ENCODE measurements at regions not wholly inside any gene's neighbourhood (a gene's known extent, or its start where the extent isn't known, plus 50 kb on each side); places are given as distances from the start of the nearest gene placed in this dataset.
"Not testable (repeated sequence)": the region's sequence is repeated elsewhere in the genome, so short reads cannot be mapped to it uniquely, and the experiment has no call there.

- H2BK120ac ChIP-seq (ENCODE audit: low read depth, low read length); H3K36me3 ChIP-seq (replicated peaks in 1 of 2; ENCODE audit: control insufficient read depth in 2 of 2, insufficient read depth in 2 of 2, low read length in 2 of 2); H3K23ac ChIP-seq (ENCODE audit: low read depth, low read length, poor library complexity); H3K27me3 ChIP-seq (ENCODE audit: control insufficient read depth in 3 of 3, insufficient read depth in 3 of 3, low read depth in 1 of 3, low read length in 3 of 3); H2AK5ac ChIP-seq (ENCODE audit: low read depth, low read length); H2AFZ ChIP-seq (ENCODE audit: low read length); H3K18ac ChIP-seq (ENCODE audit: low read length); H3K4me2 ChIP-seq (ENCODE audit: insufficient read depth, low read length, poor library complexity, severe bottlenecking); H2BK15ac ChIP-seq (ENCODE audit: low read length); H3K27ac ChIP-seq (replicated peaks; ENCODE audit: low read length); H3K4ac ChIP-seq (ENCODE audit: low read length); H3K14ac ChIP-seq (ENCODE audit: low read length); H3K79me1 ChIP-seq (ENCODE audit: low read depth, low read length); H2BK12ac ChIP-seq (ENCODE audit: low read length); H2BK5ac ChIP-seq (ENCODE audit: low read length); H4K8ac ChIP-seq (ENCODE audit: low read depth, low read length); H3K4me3 ChIP-seq (ENCODE audit: low read length in 2 of 2); DNase-seq (ENCODE audit: low spot score); H3K4me1 ChIP-seq (ENCODE audit: control insufficient read depth in 2 of 2, insufficient read depth in 1 of 2, low read depth in 1 of 2, low read length in 2 of 2); H3K9ac ChIP-seq (ENCODE audit: low read depth, low read length, poor library complexity); H4K91ac ChIP-seq (ENCODE audit: low read depth, low read length, poor library complexity): not testable (repeated sequence)
- peaks cover 3 to 14% of the 10 kb centered on the region in 2 donors for H3K9me3 ChIP-seq (replicated peaks in 1 of 2; ENCODE audit: control insufficient read depth in 2 of 2, insufficient read depth in 1 of 2, low read depth in 1 of 2, low read length in 2 of 2)
- no CpG with 5 or more reads among the region's 3 CpGs for WGBS, 2 donors (ENCODE audit: extremely low coverage in 2 of 2, insufficient read length in 2 of 2, insufficient replicate concordance in 1 of 2)
These were observed 110.3 kb upstream of the SLC7A11 start for GRCh38 chr4:138352446-138352845.

- DNase-seq (ENCODE audit: low spot score), result no peak
- Histone ChIP-seq H2BK120ac (ENCODE audit: low read depth, low read length) (no peak overlapping the region), H3K18ac (ENCODE audit: low read length) (no peak overlapping the region), H3K4me1 (ENCODE audit: control insufficient read depth in 2 of 2, insufficient read depth in 1 of 2, low read depth in 1 of 2, low read length in 2 of 2) (peaks cover 0 to 2% of the 10 kb centered on the region in 2 donors), H3K4ac (ENCODE audit: low read length) (no peak overlapping the region), H3K4me2 (ENCODE audit: insufficient read depth, low read length, poor library complexity, severe bottlenecking) (no peak overlapping the region), H3K36me3 (replicated peaks in 1 of 2; ENCODE audit: control insufficient read depth in 2 of 2, insufficient read depth in 2 of 2, low read length in 2 of 2) (no peaks in the 10 kb centered on the region), H2BK5ac (ENCODE audit: low read length) (no peak overlapping the region), H2AK5ac (ENCODE audit: low read depth, low read length) (no peak overlapping the region), H4K91ac (ENCODE audit: low read depth, low read length, poor library complexity) (no peak overlapping the region), H3K27ac (replicated peaks; ENCODE audit: low read length) (no peak overlapping the region), H2BK15ac (ENCODE audit: low read length) (no peak overlapping the region), H3K14ac (ENCODE audit: low read length) (no peak overlapping the region), H3K23ac (ENCODE audit: low read depth, low read length, poor library complexity) (no peak overlapping the region), H3K9ac (ENCODE audit: low read depth, low read length, poor library complexity) (no peak overlapping the region), H3K4me3 (ENCODE audit: low read length in 2 of 2) (no peak overlapping the region), H2BK12ac (ENCODE audit: low read length) (no peak overlapping the region), H3K9me3 (replicated peaks in 1 of 2; ENCODE audit: control insufficient read depth in 2 of 2, insufficient read depth in 1 of 2, low read depth in 1 of 2, low read length in 2 of 2) (no peaks in the 10 kb centered on the region), H2AFZ (ENCODE audit: low read length) (no peak overlapping the region), H3K27me3 (ENCODE audit: control insufficient read depth in 3 of 3, insufficient read depth in 3 of 3, low read depth in 1 of 3, low read length in 3 of 3) (no peaks in the 10 kb centered on the region), H4K8ac (ENCODE audit: low read depth, low read length) (no peak overlapping the region), H3K79me1 (ENCODE audit: low read depth, low read length) (no peaks in the 10 kb centered on the region)
- no CpG with 5 or more reads among the region's 3 CpGs for whole genome bisulfite sequencing, 2 donors (ENCODE audit: extremely low coverage in 2 of 2, insufficient read length in 2 of 2, insufficient replicate concordance in 1 of 2)
These were observed 105.9 kb upstream of the SLC7A11 start for GRCh38 chr4:138348055-138348454.

GRCh38 chr4:138347561-138347960 is 105.4 kb upstream of the SLC7A11 start:
- Histone ChIP-seq H3K9ac (ENCODE audit: low read depth, low read length, poor library complexity) (no peak overlapping the region), H2BK12ac (ENCODE audit: low read length) (no peak overlapping the region), H2BK15ac (ENCODE audit: low read length) (no peak overlapping the region), H3K18ac (ENCODE audit: low read length) (no peak overlapping the region), H3K9me3 (replicated peaks in 1 of 2; ENCODE audit: control insufficient read depth in 2 of 2, insufficient read depth in 1 of 2, low read depth in 1 of 2, low read length in 2 of 2) (no peaks in the 10 kb centered on the region), H3K36me3 (replicated peaks in 1 of 2; ENCODE audit: control insufficient read depth in 2 of 2, insufficient read depth in 2 of 2, low read length in 2 of 2) (no peaks in the 10 kb centered on the region), H3K79me1 (ENCODE audit: low read depth, low read length) (no peaks in the 10 kb centered on the region), H3K27ac (replicated peaks; ENCODE audit: low read length) (no peak overlapping the region), H3K27me3 (ENCODE audit: control insufficient read depth in 3 of 3, insufficient read depth in 3 of 3, low read depth in 1 of 3, low read length in 3 of 3) (no peaks in the 10 kb centered on the region), H3K4me2 (ENCODE audit: insufficient read depth, low read length, poor library complexity, severe bottlenecking) (no peak overlapping the region), H4K91ac (ENCODE audit: low read depth, low read length, poor library complexity) (no peak overlapping the region), H3K4me1 (ENCODE audit: control insufficient read depth in 2 of 2, insufficient read depth in 1 of 2, low read depth in 1 of 2, low read length in 2 of 2) (peaks cover 0 to 2% of the 10 kb centered on the region in 2 donors), H2BK5ac (ENCODE audit: low read length) (no peak overlapping the region), H2AFZ (ENCODE audit: low read length) (no peak overlapping the region), H3K4me3 (ENCODE audit: low read length in 2 of 2) (no peak overlapping the region), H4K8ac (ENCODE audit: low read depth, low read length) (no peak overlapping the region), H2BK120ac (ENCODE audit: low read depth, low read length) (no peak overlapping the region), H3K4ac (ENCODE audit: low read length) (no peak overlapping the region), H3K23ac (ENCODE audit: low read depth, low read length, poor library complexity) (no peak overlapping the region), H3K14ac (ENCODE audit: low read length) (no peak overlapping the region), H2AK5ac (ENCODE audit: low read depth, low read length) (no peak overlapping the region)
- DNase-seq (ENCODE audit: low spot score), result no peak

GRCh38 chr4:138344851-138345250 is 102.7 kb upstream of the SLC7A11 start:
- no peaks in the 10 kb centered on the region for H3K27me3 ChIP-seq (ENCODE audit: control insufficient read depth in 3 of 3, insufficient read depth in 3 of 3, low read depth in 1 of 3, low read length in 3 of 3)
- DNase-seq (ENCODE audit: low spot score), result no peak
- no peaks in the 10 kb centered on the region for H3K9me3 ChIP-seq (replicated peaks in 1 of 2; ENCODE audit: control insufficient read depth in 2 of 2, insufficient read depth in 1 of 2, low read depth in 1 of 2, low read length in 2 of 2)
- H3K4me2 ChIP-seq (ENCODE audit: insufficient read depth, low read length, poor library complexity, severe bottlenecking), result no peak overlapping the region
- H4K91ac ChIP-seq (ENCODE audit: low read depth, low read length, poor library complexity), result no peak overlapping the region
- H2BK15ac ChIP-seq (ENCODE audit: low read length), result no peak overlapping the region
- H3K9ac ChIP-seq (ENCODE audit: low read depth, low read length, poor library complexity), result no peak overlapping the region
- no peak overlapping the region for H2BK120ac ChIP-seq (ENCODE audit: low read depth, low read length)
- H3K4me3 ChIP-seq (ENCODE audit: low read length in 2 of 2), result no peak overlapping the region
- no peak overlapping the region for H4K8ac ChIP-seq (ENCODE audit: low read depth, low read length)
- H3K18ac ChIP-seq (ENCODE audit: low read length), result no peak overlapping the region
- no peak overlapping the region for H2BK5ac ChIP-seq (ENCODE audit: low read length)
- H2AFZ ChIP-seq (ENCODE audit: low read length), result no peak overlapping the region
- no peak overlapping the region for H2AK5ac ChIP-seq (ENCODE audit: low read depth, low read length)
- WGBS, 2 donors (ENCODE audit: extremely low coverage in 2 of 2, insufficient read length in 2 of 2, insufficient replicate concordance in 1 of 2), result no CpG with 5 or more reads among the region's 4 CpGs
- no peak overlapping the region for H3K23ac ChIP-seq (ENCODE audit: low read depth, low read length, poor library complexity)
- no peak overlapping the region for H3K4ac ChIP-seq (ENCODE audit: low read length)
- no peaks in the 10 kb centered on the region for H3K79me1 ChIP-seq (ENCODE audit: low read depth, low read length)
- H3K4me1 ChIP-seq (ENCODE audit: control insufficient read depth in 2 of 2, insufficient read depth in 1 of 2, low read depth in 1 of 2, low read length in 2 of 2), result peaks cover 0 to 2% of the 10 kb centered on the region in 2 donors
- H3K14ac ChIP-seq (ENCODE audit: low read length), result no peak overlapping the region
- no peak overlapping the region for H2BK12ac ChIP-seq (ENCODE audit: low read length)
- no peaks in the 10 kb centered on the region for H3K36me3 ChIP-seq (replicated peaks in 1 of 2; ENCODE audit: control insufficient read depth in 2 of 2, insufficient read depth in 2 of 2, low read length in 2 of 2)
- no peak overlapping the region for H3K27ac ChIP-seq (replicated peaks; ENCODE audit: low read length)

Data from neuronal stem cell (in vitro differentiated cells).